HG02759 (cell line): ENCODE measurements at regions not wholly inside any gene's neighbourhood (a gene's known extent, or its start where the extent isn't known, plus 50 kb on each side); places are given as distances from the start of the nearest gene placed in this dataset.

Source experiments
- ATAC-seq: cut with Tn5 transposase; IDR thresholded peaks from one replicate; pipeline ENCODE4 v1.9.1; 2021; ENCODE audit warnings: mild to moderate bottlenecking, moderate library complexity; ENCODE audit not compliant: unreplicated experiment

DNA sequence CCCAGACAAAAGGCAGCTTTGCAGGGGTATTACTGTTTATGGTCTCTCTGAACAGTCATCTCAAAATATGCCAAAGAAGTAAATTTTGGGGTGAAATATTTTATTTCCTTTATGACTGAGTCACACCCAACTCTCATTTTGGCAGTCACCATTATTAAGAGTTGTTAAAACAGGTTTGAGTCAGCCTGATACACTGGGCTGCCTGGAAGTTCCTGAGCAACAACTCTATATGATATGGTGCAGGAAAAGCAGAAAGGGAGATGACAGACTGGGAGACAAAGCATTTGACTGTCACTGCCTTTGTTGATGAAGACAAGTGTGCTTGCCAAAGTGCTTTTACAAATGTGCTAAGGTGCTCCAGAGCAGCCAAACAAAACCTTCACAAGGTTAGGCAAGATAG lies 1263.5 kb downstream of the PCDH7 start:
- no peak for ATAC-seq

DNA sequence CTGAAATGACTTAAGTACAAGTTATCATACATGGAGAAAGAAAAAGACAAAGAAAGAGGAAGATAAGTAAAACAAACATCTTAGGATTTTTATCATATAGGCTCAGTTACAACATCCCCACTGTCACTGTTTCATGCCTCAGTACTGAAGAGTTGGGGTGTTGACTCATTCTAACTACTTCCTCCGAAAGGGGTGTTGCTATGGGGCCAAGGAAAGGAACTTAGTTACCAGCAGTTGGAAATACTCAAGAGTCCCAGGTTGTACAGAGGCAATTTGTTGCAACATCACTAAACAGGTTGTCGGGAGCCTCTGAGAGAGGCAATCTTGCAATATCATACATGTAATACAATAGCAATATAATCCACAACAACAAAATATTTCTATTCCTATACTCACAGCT lies 1264.7 kb downstream of the PCDH7 start:
- no peak for ATAC-seq

DNA sequence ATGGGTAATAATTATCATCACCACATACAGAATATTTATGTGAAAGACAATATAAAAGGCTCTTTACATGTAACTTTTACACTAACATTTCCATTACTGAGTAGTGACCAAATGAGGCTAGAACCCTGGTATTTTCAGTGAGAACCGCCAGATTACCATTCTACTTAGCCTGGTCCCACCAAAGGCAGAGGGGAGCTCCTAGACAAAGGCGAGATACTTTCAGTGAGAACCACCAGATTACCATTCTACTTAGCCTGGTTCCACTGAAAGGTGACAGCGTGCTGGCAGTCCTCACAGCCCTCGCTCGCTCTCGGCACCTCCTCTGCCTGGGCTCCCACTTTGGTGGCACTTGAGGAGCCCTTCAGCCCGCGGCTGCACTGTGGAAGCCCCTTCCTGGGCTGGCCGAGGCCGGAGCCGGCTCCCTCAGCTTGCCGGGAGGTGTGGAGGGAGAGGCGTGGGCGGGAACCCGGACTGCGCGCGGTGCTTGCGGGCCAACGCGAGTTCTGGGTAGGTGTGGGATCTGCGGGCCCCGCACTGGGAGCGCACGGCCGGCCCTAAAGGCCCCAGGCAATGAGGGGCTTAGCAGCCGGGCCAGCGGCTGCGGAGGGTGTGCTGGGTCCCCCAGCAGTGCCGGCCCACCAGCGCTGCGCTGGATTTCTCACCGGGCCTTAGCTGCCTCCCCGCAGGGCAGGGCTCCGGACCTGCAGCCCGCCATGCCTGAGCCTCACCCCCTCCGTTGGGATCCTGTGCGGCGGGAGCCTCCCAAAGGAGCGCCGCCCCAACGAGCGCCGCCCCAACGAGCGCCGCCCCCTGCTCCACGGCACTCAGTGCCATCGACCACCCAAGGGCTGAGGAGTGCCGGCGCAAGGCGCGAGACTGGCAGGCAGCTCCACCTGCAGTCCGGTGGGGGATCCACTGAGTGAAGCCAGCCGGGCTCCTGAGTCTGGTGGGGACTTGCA lies 1276.1 kb downstream of the PCDH7 start:
- ATAC-seq: no peak

DNA sequence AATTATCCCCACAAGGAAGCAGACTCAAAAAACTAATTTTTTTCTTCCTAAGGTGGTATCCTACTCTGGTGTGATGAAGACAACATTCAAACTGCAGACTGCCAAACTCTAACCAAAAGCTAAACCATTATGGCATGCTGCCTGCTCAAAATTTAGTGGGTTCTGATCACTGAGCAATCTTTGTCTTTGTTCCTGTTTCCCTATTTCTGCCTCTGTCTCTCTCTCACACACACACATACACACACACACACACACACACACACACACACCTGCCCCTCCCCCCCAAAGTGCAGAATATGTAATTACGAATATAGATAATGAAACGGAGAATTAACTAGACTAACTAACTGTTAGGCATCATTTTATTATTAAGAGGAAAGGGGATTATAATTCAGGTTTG lies 1278.6 kb downstream of the PCDH7 start:
- no peak for ATAC-seq

DNA sequence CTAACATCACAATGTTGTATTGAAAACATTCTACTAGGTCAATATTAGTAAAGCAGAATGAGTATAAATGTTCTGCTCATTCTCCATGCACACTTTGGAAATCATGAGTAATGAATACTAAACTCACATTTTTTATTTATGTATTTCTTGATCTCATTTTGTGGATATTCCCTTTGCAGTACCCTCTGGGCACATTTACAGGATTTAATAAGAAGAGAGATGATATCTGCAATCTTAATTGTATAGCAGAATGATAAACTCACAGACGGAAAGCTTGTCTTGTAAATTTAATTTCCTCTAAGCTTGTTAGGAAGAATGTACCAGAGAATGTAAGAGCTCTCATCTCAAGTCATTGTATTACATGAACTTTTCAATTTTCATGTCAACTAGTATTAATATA lies 1279.7 kb downstream of the PCDH7 start:
- ATAC-seq: no peak

DNA sequence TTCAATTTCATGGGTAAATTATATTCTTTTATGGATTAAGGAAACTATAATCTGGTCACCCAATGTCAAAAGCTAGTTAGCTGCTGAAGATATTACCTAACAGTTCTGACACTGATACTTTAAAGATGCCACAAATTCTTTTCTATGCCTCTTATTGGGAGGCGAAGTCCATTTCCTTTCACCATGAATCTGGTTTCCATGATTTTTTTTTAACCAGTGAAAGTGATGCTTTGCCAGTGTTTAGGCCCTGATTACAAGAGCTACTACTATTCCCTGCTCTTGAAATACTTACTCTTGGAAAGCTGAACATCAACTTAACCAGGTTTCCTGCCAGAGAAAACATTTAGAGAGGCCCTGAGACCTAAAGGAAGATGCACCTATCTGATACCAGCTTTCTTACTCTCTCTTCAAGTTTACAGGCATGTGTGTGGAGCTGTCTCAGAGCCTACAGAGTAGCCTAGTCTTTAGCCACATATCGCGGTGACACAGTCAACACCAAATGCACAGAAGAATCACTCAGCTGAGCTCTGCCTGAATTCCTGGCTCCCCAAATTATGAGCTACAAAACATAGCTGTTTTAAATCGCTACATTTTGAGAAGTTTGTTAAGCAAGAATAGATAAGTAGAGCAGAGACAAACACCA lies 1280.8 kb downstream of the PCDH7 start:
- no peak for ATAC-seq

DNA sequence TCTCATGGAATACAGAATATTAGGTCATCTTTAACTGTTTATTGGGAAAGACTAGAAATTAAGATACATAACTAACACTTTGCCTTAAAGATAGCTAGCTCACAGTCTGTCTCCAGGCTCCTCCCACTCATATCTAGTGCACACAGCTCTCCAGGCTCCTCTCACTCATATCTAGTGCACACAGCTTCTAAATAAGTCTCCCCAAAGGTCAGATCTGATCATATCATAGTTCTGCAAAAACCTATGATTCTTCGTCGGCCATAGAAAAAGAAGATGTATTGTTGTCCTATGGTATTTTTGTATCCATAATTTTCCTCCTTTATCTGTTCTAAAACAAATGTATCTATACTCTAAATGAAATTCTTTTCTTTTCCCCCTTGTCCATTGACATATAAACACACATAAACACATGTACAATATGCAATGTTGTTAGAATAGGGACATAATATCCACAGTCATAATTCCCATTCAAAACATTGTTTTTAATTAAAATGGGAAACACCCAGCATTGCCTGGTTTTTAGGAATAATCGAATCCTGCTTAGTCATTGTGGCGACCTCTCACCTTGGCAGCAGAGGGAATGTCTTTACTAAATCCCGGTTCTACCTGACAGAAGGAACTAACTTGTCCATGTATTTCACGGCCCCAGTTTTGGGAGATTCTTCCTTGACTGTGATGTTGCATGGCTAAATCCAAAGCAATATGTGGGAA lies 1282.0 kb downstream of the PCDH7 start:
- no peak for ATAC-seq

DNA sequence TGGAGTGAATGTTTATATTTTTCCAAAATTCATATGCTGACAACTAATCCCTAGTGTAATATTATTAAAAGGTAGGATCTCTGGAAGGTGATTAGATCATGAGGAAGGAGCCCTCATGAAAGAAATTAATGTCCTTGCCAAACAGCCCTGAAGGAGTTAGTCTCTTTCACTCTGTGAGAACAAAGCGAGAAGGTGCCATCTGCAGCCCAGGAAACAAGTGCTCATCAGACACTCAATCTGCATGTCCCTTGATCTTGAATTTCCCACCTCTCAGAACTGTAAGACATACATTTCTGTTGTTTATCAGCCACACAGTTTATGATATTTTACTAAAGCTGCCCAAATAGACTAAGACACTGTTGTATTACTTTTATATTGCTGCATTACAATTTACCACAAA lies 1283.4 kb downstream of the PCDH7 start:
- no peak for ATAC-seq

DNA sequence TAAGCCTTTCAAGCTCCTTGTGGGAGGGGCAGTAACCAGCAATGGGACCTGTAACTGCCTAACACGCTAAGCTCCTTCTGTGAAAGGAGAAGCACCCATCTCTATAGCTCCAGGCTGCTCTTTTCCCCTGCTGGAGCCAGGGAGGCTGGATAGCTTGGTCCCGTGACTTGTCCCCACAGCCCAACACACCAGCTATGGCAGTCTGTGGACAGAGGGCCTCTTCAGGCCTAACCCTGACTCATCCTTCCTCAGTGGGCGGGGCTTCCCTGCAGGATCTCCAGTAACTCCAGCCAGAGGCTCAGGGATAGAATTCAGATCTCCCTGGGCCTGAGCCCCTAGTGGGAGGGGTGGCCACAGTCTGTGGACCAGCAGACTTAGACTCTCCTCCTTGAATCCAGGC lies 1290.1 kb downstream of the PCDH7 start:
- no peak for ATAC-seq

DNA sequence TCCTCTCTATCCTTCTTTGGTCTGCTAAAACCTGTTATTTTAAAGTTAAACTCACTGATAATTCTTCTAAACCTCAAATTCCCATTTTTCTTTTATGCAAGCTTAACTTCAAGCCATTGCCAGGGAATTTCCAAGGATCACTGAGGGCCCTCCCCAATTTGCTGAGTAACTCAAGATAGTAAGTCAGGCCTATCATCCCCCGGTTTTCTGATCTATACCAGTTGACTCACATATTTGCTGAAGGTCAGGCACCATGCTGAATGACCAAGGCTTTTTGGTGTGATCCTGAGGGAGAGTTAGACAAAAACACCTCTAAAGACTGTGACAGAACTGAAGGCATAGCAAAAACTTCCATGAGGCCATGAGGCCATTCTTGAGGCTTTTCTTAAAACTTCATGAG lies 1301.9 kb downstream of the PCDH7 start:
- no peak for ATAC-seq

DNA sequence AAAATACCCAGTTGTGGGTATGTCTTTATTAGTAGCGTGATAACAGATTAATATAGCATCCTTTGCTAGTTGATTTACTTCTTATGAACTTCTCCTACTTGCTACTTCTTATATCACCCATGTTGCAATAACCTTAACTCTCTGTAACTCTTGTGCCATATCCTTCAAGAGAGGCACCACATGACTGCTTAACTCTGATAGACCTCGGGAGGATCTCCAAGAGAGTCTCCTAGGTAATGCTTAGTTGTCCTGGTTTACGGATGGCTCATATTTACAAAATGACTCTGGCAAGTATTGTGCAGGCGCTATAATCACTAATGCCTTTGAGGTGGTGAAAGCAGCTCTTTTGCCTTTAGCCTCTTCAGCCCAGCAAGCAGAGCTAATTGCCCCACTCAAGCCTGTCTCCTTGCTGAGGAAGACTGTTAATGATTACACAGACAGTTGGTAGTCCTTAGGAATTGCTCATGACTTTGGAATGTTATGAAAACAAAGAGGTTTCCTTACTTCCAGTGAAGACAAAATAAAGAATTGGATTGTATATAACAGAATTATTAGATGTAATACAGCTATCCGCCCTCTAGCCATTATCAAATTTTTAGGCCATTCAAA lies 1305.8 kb downstream of the PCDH7 start:
- ATAC-seq: no peak

DNA sequence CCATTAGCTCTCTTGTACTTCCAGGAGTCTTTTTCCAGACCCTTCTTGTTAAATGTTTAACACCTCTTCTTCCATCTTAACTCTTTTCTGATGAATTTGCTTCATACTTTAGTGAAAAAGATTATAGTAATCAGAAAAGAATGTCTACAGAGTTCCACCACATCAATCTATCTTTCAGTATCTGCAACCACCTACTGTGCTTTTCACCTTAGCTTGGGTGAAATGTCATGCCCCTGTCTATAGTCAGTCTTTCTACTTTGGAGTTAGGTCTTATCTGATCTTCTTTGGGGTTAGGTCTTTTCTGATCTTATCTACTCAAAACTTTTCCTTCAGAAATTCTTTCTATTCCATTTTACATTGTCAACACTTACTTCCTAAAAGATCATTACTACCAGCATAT lies 1310.2 kb downstream of the PCDH7 start:
- ATAC-seq: no peak

DNA sequence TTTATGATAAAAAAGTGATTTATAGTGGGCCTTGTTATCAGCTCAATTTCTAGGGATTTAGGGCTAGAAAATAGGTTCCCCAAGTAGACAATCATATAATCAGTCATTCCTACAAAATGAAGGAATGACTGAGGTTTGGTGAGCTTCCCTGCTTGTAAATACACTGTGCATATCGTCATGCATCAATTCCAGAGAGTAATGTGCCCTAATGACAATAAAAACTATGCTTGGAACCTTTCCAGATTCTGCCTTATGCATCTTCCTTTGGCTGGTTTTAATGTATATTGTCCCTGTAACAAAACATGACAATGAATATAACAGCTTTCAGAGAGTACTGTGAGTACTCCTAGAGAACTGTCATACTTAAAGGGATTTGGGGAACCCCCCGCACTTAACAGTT lies 1310.9 kb downstream of the PCDH7 start:
- no peak for ATAC-seq

DNA sequence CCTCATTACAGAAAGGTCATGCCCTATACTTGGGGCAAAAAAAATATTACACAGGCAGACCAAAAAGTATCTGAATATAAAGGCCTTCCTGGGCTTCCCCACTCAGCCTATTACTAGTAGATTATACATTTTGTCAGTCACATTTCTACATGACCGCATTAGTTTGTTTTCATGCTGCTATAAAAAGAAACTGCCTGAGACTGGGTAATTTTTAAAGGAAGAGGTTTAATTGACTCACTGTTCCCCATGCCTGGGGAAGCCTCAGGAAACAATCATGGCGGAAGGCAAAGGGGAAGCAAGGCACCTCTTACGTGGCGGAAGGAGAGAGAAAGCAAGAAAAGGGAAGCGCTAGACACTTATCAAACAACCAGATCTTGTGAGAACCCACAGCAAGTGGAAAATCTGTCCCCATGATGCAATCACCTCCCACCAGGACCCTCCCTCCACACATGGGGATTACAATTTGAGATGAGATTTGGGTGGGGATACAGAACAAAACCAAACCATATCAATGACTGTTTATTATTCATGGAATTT lies 1312.0 kb downstream of the PCDH7 start:
- ATAC-seq: no peak

DNA sequence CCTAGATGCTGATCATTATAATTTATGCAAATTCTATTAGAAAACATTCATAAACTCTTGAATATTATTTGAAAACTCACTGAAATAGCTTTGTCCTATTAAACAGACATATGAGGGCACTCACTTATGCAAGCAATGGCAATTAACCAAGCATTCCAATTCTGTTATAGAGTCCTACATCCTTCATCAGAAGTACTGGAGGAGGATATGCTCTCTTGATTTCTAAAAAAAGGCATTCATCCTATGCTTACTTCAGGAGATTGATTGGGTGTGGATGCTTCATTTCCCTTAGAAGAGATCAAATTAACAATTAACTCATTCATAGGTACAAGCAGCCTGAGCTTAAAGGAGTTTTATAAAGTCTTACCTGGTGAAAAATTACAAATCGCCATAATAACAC lies 1317.2 kb downstream of the PCDH7 start:
- ATAC-seq: no peak

DNA sequence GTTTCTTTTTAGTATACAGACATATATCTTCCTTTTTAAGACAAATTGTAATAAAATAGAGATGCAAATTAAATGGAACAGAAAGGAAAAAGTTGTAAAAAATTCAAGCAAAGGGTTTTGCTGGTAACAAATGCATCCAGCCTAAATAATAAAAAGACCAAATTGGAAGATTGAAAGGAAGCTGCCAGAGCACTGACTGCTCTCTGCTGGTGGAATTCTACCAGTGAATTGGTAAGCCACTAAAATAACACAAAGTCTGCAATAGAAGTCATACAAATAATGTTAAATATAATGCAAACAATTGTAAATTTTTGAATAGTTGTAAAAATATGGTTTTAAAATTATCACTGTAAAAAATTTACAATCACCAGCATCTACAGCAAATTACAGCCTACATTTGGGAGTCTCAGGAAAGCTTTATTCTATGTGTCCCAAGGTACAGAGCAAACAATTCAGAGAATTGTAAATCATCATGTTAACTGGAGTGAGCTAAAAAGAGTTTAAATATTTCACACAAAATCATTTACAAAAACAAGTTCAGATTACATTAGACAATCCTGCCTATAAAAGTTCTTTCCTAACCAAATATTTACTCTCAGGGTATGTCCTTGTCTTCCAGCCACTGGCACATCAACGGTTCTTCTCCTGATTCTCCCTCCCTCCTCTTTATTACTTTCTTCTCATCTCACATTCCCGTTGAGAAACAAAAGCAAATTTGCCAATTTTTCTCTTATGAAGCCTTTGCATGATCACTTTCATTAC lies 1322.5 kb downstream of the PCDH7 start:
- ATAC-seq: no peak

DNA sequence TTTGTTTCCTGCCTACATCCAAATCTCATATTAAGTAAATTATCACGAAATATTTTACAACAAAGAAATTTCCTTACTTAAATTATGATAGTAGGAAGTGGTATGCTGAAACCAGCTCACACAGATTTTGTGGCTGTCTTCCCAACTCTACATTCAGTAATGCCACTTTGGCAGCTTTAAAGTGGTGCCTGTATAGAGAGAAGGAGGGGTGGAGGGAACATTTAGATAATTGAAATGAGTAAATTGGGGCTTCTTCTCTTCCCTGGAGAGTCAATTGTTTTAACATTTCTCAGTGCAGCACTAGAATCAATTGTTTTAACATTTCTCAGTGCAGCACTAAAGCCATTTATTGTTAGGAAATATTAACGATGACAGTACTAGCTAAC lies 1323.1 kb downstream of the PCDH7 start:
- ATAC-seq: no peak

DNA sequence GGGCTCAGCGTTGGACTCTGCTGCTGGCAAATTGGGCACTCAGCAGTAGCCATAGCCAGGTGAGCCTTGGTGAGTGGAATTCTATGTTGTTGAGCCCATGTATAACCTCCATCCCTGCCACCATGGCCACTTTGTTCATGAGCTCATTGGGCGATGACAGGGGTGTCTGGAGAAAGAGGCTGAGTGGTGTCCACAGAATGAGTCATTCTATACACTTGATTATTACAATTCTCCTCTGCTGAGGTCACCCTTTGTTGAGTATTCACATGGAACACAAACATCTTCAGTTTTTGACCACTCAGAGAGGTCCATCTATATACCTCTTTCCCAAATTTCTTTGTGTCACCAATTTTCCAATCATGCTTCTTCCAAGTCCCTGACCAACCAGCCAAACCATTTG lies 1341.7 kb downstream of the PCDH7 start:
- ATAC-seq: no peak

DNA sequence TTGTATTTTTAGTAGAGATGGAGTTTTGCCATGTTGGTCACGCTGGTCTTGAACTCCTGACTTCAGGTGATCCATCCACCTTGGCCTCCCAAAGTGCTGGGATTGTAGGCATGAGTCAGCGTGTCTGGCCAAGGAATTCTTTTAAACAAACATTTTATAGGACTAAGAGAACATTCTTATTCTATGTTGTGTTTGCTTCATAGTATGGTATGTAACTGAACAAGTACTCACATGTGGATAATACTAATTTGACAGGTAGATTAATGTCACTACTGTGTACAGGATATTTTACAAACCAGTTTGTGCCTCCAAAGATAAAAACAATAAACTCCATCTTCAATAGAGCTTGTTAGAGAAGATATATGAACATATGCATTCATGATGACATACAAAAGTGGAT lies 1353.4 kb downstream of the PCDH7 start:
- ATAC-seq: no peak

DNA sequence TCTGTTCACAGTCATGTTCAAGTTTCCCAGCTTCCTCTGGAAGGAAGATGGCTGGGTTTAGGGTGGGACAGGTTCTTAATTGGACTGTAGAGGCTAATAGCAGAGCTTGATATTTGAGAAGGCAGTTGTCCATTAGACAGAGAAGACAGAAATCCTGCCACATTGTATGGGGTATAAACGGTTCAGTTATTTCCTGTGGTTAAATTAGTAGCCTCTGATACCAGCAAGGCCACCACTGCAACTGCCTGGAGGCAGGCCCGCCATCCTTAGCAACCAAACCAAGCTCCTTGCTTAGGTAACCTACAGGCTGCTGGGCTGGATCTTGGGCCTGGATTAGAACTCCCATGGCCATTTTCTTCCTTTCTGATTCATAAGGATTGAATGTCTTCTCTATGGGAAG lies 1367.0 kb downstream of the PCDH7 start:
- ATAC-seq: no peak
